ENCODE measurements at regions not wholly inside any gene's neighbourhood (a gene's known extent, or its start where the extent isn't known, plus 50 kb on each side); places are given as distances from the start of the nearest gene placed in this dataset.

GRCh38 chr4:45072981-45073380 is 346.6 kb upstream of the GNPDA2 start:
- dilution Hi-C loops (cut with MboI; ENCODE audit: extremely low pct_ligation_motif_present, low sequenced_read_pairs) = no loop called here
- H3K9me3 ChIP-seq (replicated peaks; ENCODE audit: control insufficient read depth, insufficient read depth, low read length) = no peaks in the 10 kb centered on the region
- no peak overlapping the region for H3K27ac ChIP-seq (ENCODE audit: insufficient read depth, low read depth, low read length)
- CTCF ChIA-PET = no interaction called here
- POLR2A ChIA-PET = no interaction called here
- no peak for DNase-seq (ENCODE audit: low read depth, low spot score)
- intact Hi-C loops (cut with micrococcal nuclease) = no loop called here
- FAIRE-seq = no peak
- no peak overlapping the region for H3K4me2 ChIP-seq (ENCODE audit: insufficient read depth, low read length)
- H3K79me2 ChIP-seq (ENCODE audit: control insufficient read depth, insufficient read depth, low read length) = no peaks in the 10 kb centered on the region
- no peaks in the 10 kb centered on the region for H3K27me3 ChIP-seq (ENCODE audit: control insufficient read depth in 2 of 2, insufficient read depth in 2 of 2, low read length in 2 of 2)
- H3K36me3 ChIP-seq (ENCODE audit: control insufficient read depth in 2 of 2, extremely low read depth in 1 of 2, insufficient read depth in 2 of 2, low read length in 2 of 2) = no peaks in the 10 kb centered on the region
- no peak overlapping the region for H3K4me3 ChIP-seq (replicated peaks in 1 of 3; ENCODE audit: insufficient read depth in 1 of 3, low read depth in 1 of 3, low read length in 3 of 3)
- H2AFZ ChIP-seq (ENCODE audit: low read depth, low read length) = no peak overlapping the region
- H3K4me1 ChIP-seq (ENCODE audit: control insufficient read depth, extremely low read depth, insufficient read depth, low read length) = no peaks in the 10 kb centered on the region
- no peaks in the 10 kb centered on the region for H3K9me1 ChIP-seq (replicated peaks; ENCODE audit: control insufficient read depth, extremely low read depth, insufficient read depth, low read length)
- BruUV-seq (replicated peaks) = no TSS peak
- H4K20me1 ChIP-seq (replicated peaks; ENCODE audit: control insufficient read depth, extremely low read depth, insufficient read depth, low read length) = no peaks in the 10 kb centered on the region
- TF ChIP-seq JUN (IDR thresholded peaks at IDR 0.05; ENCODE audit: borderline replicate concordance, insufficient read depth, insufficient read length, low read depth) = no peak
- TF ChIP-seq MAX (IDR thresholded peaks at IDR 0.05; ENCODE audit: insufficient read depth, insufficient read length) = no peak
- TF ChIP-seq POLR2AphosphoS5 (IDR thresholded peaks at IDR 0.05; ENCODE audit: insufficient read depth, low read depth, low read length) = no peak
- no peak for TF ChIP-seq CTCF (IDR thresholded peaks at IDR 0.05; ENCODE audit: extremely low read depth in 1 of 2, insufficient read depth in 1 of 2, low read depth in 1 of 2, low read length in 2 of 2)
- TF ChIP-seq POLR2A (IDR thresholded peaks at IDR 0.05; ENCODE audit: low read depth, low read length) = no peak
- TF ChIP-seq MYC (IDR thresholded peaks at IDR 0.05; ENCODE audit: low read depth, low read length) = no peak
- TF ChIP-seq FOS (IDR thresholded peaks at IDR 0.05; ENCODE audit: borderline replicate concordance, insufficient read depth, low read length) = no peak
- TF ChIP-seq GATA2 (IDR thresholded peaks at IDR 0.05; ENCODE audit: insufficient read depth, insufficient read length, low read depth, low read length) = no peak
- TF ChIP-seq EZH2 (IDR thresholded peaks at IDR 0.05; ENCODE audit: borderline replicate concordance, low read depth, low read length, severe bottlenecking) = no peak
- no peak overlapping the region for H3K9ac ChIP-seq (replicated peaks; ENCODE audit: extremely low read depth, insufficient read depth, low read length)

Measured in endothelial cell of umbilical vein (primary cell).